SK-N-SH treated with all-trans-retinoic acid at 6 μM for 48 hours (cell line): ENCODE measurements at regions not wholly inside any gene's neighbourhood (a gene's known extent, or its start where the extent isn't known, plus 50 kb on each side); places are given as distances from the start of the nearest gene placed in this dataset.

ENCODE experiments used
- ATAC-seq: fragments of 200-7000 bp; cut with Tn5 transposase; 3 replicates; pipeline ENCODE4 v1.9.1; 2020; ENCODE audit warnings: mild to moderate bottlenecking, moderate library complexity
- ARNTL ChIP-seq: fragments of 450-650 bp; formaldehyde crosslinking; IDR thresholded peaks from 2 replicates; pipeline ENCODE4 v1.5.0; 2020; ENCODE audit warnings: low read depth, mild to moderate bottlenecking, moderate library complexity, borderline replicate concordance
- BACH2 ChIP-seq: fragments of 250-450 bp; sonication (Bioruptor Pico); IDR thresholded peaks from 2 replicates; pipeline ENCODE4 v1.9.0; 2021; ENCODE audit warnings: mild to moderate bottlenecking, borderline replicate concordance
- CREB5 ChIP-seq: fragments of 250-450 bp; sonication (Bioruptor Pico); IDR thresholded peaks from 2 replicates; pipeline ENCODE4 v1.5.1; 2020; ENCODE audit warnings: low read depth, mild to moderate bottlenecking, moderate library complexity
- CSDC2 ChIP-seq: fragments of 250-450 bp; sonication (Bioruptor Pico); IDR thresholded peaks from 2 replicates; pipeline ENCODE4 v1.5.0; 2020; ENCODE audit warnings: mild to moderate bottlenecking, moderate library complexity
- CSRNP3 ChIP-seq: fragments of 250-450 bp; sonication (Bioruptor Pico); IDR thresholded peaks from 2 replicates; pipeline ENCODE4 v1.5.1; 2021; ENCODE audit warnings: mild to moderate bottlenecking, moderate library complexity
- ESRRG ChIP-seq: fragments of 250-450 bp; sonication (Bioruptor Pico); IDR thresholded peaks from 2 replicates; pipeline ENCODE4 v1.6.1; 2021; ENCODE audit warnings: mild to moderate bottlenecking
- GLIS3 ChIP-seq: fragments of 250-450 bp; sonication (Bioruptor Pico); IDR thresholded peaks from 2 replicates; pipeline ENCODE4 v1.5.0; 2020; ENCODE audit warnings: mild to moderate bottlenecking, moderate library complexity
- ISL1 ChIP-seq: fragments of 250-450 bp; sonication (Bioruptor Pico); IDR thresholded peaks from 2 replicates; pipeline ENCODE4 v2.1.2; 2022; ENCODE audit warnings: mild to moderate bottlenecking, moderate library complexity
- OSR1 ChIP-seq: fragments of 250-450 bp; sonication (Bioruptor Pico); IDR thresholded peaks from 2 replicates; pipeline ENCODE4 v1.8.0; 2022; ENCODE audit warnings: moderate library complexity, mild to moderate bottlenecking, inconsistent platforms
- PATZ1 ChIP-seq: fragments of 250-450 bp; sonication (Bioruptor Pico); IDR thresholded peaks from 2 replicates; pipeline ENCODE4 v1.8.0; 2020; ENCODE audit warnings: mild to moderate bottlenecking, moderate library complexity, borderline replicate concordance
- POU6F1 ChIP-seq: fragments of 250-450 bp; sonication (Bioruptor Pico); IDR thresholded peaks from 2 replicates; pipeline ENCODE4 v1.8.0; 2021; ENCODE audit warnings: low read depth, mild to moderate bottlenecking, moderate library complexity, borderline replicate concordance
- PPARA ChIP-seq: fragments of 250-450 bp; sonication (Bioruptor Pico); IDR thresholded peaks from 2 replicates; pipeline ENCODE4 v1.5.0; 2020; ENCODE audit warnings: mild to moderate bottlenecking, borderline replicate concordance
- SNAI2 ChIP-seq: fragments of 250-450 bp; sonication (Bioruptor Pico); IDR thresholded peaks from 2 replicates; pipeline ENCODE4 v1.5.0; 2020; ENCODE audit warnings: mild to moderate bottlenecking, moderate library complexity
- TCF4 ChIP-seq: fragments of 250-450 bp; sonication (Bioruptor Pico); IDR thresholded peaks from 2 replicates; pipeline ENCODE4 v1.8.0; 2021; ENCODE audit warnings: mild to moderate bottlenecking, moderate library complexity, borderline replicate concordance
- TOX ChIP-seq: fragments of 250-450 bp; sonication (Bioruptor Pico); IDR thresholded peaks from 2 replicates; pipeline ENCODE4 v1.8.0; 2021; ENCODE audit warnings: mild to moderate bottlenecking, moderate library complexity, borderline replicate concordance
- TSHZ2 ChIP-seq: fragments of 250-450 bp; sonication (Bioruptor Pico); IDR thresholded peaks from 2 replicates; pipeline ENCODE4 v1.5.0; 2020; ENCODE audit warnings: mild to moderate bottlenecking, moderate library complexity
- ZFP3 ChIP-seq: fragments of 250-450 bp; sonication (Bioruptor Pico); IDR thresholded peaks from 2 replicates; pipeline ENCODE4 v1.5.0; 2020; ENCODE audit warnings: mild to moderate bottlenecking, moderate library complexity
- ZNF565 ChIP-seq: fragments of 450-650 bp; formaldehyde crosslinking; conservative IDR thresholded peaks from 2 replicates; pipeline ENCODE4 v1.5.0; 2020; ENCODE audit warnings: low read depth, mild to moderate bottlenecking, moderate library complexity

GRCh38 chr6:145534989-145535388 is 200.3 kb downstream of the EPM2A start:
- no peak for ATAC-seq
- TF ChIP-seq ZNF565 (CRISPR knock-in tag) (no peak), GLIS3 (CRISPR knock-in tag) (no peak), ESRRG (CRISPR knock-in tag) (no peak), ZFP3 (no peak), ARNTL (no peak), CSRNP3 (CRISPR knock-in tag) (no peak), ISL1 (CRISPR knock-in tag) (no peak), TSHZ2 (CRISPR knock-in tag) (no peak), PPARA (CRISPR knock-in tag) (no peak), CREB5 (CRISPR knock-in tag) (no peak), SNAI2 (CRISPR knock-in tag) (no peak), OSR1 (no peak), CSDC2 (CRISPR knock-in tag) (no peak)

- TF ChIP-seq PPARA (CRISPR knock-in tag), result no peak
- TF ChIP-seq TCF4 (CRISPR knock-in tag), result no peak
- TF ChIP-seq BACH2 (CRISPR knock-in tag), result no peak
- no peak for TF ChIP-seq PATZ1 (CRISPR knock-in tag)
- no peak for TF ChIP-seq TOX (CRISPR knock-in tag)
- no peak for TF ChIP-seq CSRNP3 (CRISPR knock-in tag)
- TF ChIP-seq ISL1 (CRISPR knock-in tag), result no peak
- no peak for TF ChIP-seq POU6F1 (CRISPR knock-in tag)
- no peak for TF ChIP-seq OSR1
- TF ChIP-seq CREB5 (CRISPR knock-in tag), result no peak
Measured at GRCh38 chr6:145538989-145539388, 196.3 kb downstream of the EPM2A start.

More at GRCh38 chr6:145538989-145539388, 196.3 kb downstream of the EPM2A start:
- ATAC-seq, result no peak
